ENCODE measurements at regions not wholly inside any gene's neighbourhood (a gene's known extent, or its start where the extent isn't known, plus 50 kb on each side); places are given as distances from the start of the nearest gene placed in this dataset.

- TF ChIP-seq, protein P1, sequence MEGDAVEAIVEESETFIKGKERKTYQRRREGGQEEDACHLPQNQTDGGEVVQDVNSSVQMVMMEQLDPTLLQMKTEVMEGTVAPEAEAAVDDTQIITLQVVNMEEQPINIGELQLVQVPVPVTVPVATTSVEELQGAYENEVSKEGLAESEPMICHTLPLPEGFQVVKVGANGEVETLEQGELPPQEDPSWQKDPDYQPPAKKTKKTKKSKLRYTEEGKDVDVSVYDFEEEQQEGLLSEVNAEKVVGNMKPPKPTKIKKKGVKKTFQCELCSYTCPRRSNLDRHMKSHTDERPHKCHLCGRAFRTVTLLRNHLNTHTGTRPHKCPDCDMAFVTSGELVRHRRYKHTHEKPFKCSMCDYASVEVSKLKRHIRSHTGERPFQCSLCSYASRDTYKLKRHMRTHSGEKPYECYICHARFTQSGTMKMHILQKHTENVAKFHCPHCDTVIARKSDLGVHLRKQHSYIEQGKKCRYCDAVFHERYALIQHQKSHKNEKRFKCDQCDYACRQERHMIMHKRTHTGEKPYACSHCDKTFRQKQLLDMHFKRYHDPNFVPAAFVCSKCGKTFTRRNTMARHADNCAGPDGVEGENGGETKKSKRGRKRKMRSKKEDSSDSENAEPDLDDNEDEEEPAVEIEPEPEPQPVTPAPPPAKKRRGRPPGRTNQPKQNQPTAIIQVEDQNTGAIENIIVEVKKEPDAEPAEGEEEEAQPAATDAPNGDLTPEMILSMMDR (IDR thresholded peaks at IDR 0.05), result no peak
- no peak for TF ChIP-seq POLR2A (IDR thresholded peaks at IDR 0.05)
These were observed 98.7 kb upstream of the RBFOX1 start for GRCh38 chr16:7233975-7234374.
